NB4 (cell line): ENCODE measurements at regions not wholly inside any gene's neighbourhood (a gene's known extent, or its start where the extent isn't known, plus 50 kb on each side); places are given as distances from the start of the nearest gene placed in this dataset.
A peak's percentile ranks its signal among the peaks of the same experiment; 100 is the strongest.

ENCODE experiments used
- DNase-seq: peaks from one replicate; pipeline ENCODE4 v3.0.0; 2010; ENCODE audit warnings: low read depth
- H3K4me3 ChIP-seq: one replicate; pipeline ENCODE4 v1.5.1; 2011; ENCODE audit warnings: mild to moderate bottlenecking, low read depth, low read length, moderate library complexity
- MAX ChIP-seq: IDR thresholded peaks from 2 replicates; pipeline ENCODE4 v1.6.1; 2011; ENCODE audit warnings: low read depth, low read length
- MYC ChIP-seq: IDR thresholded peaks from 2 replicates; pipeline ENCODE4 v1.6.1; 2011; ENCODE audit warnings: low read depth, low read length
- POLR2A ChIP-seq: IDR thresholded peaks from 2 replicates; pipeline ENCODE4 v1.6.1; 2011; ENCODE audit warnings: mild to moderate bottlenecking; ENCODE audit not compliant: insufficient read length; ENCODE audit errors: extremely low read depth
- TF ChIP-seq, protein P1 (sequence below): IDR thresholded peaks from one replicate; pipeline ENCODE4 v1.5.1; 2012; ENCODE audit warnings: low read depth, low read length

GRCh38 chr9:86765746-86766430 is 181.4 kb downstream of the GAS1 start:
- TF ChIP-seq, protein P1, sequence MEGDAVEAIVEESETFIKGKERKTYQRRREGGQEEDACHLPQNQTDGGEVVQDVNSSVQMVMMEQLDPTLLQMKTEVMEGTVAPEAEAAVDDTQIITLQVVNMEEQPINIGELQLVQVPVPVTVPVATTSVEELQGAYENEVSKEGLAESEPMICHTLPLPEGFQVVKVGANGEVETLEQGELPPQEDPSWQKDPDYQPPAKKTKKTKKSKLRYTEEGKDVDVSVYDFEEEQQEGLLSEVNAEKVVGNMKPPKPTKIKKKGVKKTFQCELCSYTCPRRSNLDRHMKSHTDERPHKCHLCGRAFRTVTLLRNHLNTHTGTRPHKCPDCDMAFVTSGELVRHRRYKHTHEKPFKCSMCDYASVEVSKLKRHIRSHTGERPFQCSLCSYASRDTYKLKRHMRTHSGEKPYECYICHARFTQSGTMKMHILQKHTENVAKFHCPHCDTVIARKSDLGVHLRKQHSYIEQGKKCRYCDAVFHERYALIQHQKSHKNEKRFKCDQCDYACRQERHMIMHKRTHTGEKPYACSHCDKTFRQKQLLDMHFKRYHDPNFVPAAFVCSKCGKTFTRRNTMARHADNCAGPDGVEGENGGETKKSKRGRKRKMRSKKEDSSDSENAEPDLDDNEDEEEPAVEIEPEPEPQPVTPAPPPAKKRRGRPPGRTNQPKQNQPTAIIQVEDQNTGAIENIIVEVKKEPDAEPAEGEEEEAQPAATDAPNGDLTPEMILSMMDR: no peak
- TF ChIP-seq MYC (no peak), MAX (no peak), POLR2A (no peak)
- no peak overlapping the region for H3K4me3 ChIP-seq
- DNase-seq: no peak

DNA sequence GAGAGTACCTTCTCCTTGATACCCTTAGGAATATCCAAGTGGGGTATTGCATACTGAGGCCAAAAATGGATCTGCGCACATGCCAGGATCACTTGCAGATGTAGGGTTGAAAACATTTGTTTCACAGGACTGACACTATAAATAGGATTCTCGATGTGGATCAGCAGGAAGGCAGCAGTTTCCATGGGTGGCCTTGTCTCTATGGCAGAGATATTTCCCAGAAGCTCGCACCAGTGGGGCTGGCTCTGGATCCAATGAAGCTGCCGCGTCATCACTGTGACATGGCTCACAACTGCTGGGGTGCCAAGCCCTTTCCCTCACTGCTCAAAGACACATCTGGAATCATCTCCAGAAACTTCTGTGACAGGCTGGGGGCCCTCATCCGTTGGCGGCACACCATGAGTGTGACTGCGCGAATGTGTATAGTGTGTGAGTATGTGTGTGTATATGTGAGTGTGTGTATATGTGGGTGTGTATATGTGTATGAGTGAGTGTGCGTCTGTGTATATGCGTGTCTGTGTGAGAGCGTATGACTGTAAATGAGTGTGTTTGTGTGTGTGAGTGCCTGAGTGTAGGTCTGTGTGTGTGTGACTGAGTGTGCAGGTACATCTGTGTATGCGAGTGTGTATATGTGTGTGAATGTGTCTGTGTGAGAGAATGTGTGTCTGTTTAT is 182.5 kb downstream of the GAS1 start:
- TF ChIP-seq MYC (no peak), MAX (no peak), POLR2A (no peak)
- TF ChIP-seq, protein P1: no peak
- H3K4me3 ChIP-seq: no peak overlapping the region
- DNase-seq: no peak

- no peak for TF ChIP-seq POLR2A
- no peak for TF ChIP-seq MAX
- TF ChIP-seq MYC: no peak
- TF ChIP-seq, protein P1: no peak
- no peak overlapping the region for H3K4me3 ChIP-seq
- DNase-seq: no peak
Observed at GRCh38 chr9:86764221-86764624, 183.1 kb downstream of the GAS1 start.

DNA sequence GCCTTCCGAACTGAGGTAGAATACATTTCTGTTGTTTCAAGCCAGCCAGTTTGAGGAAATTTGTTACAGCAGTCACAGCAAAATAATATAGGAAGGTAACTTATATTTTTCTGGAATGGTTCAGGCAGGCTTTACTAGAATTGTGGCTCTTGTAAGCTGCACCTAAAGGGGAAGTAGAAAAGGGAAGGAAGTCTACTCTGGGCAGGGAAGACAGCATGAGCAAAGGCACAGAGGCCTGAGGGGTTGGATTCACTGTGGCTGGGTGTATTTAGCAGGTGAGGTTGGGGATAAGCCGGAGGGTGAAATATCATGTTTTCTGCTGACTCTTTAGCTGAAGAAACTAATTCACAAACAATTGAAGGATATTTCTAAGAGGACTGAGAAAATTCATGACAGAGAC is 183.5 kb downstream of the GAS1 start:
- peak; percentile 63 for DNase-seq
- no peak overlapping the region for H3K4me3 ChIP-seq
- TF ChIP-seq MAX (no peak), MYC (no peak), POLR2A (no peak)
- TF ChIP-seq, protein P1: no peak

DNA sequence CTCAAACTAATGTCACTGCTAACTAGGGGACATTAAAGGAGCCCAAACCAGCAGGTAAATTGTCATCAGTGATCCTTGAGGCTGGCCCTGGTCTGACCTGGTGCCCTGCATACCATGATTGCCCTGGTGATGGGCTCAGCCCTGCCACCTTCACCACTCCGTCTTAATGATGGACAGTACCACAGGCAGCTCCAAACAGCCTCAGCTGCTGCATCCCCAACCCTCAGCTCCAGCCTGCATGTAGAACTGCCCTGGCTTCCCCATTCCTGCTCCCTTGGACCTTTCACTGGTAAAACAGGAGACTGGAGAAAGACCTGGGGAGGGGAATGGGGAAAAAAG is 190.0 kb downstream of the GAS1 start:
- DNase-seq: no peak
- no peak overlapping the region for H3K4me3 ChIP-seq
- TF ChIP-seq, protein P1: no peak
- no peak for TF ChIP-seq MYC
- TF ChIP-seq MAX: no peak
- no peak for TF ChIP-seq POLR2A
